ENCODE measurements at regions not wholly inside any gene's neighbourhood (a gene's known extent, or its start where the extent isn't known, plus 50 kb on each side); places are given as distances from the start of the nearest gene placed in this dataset.

DNA sequence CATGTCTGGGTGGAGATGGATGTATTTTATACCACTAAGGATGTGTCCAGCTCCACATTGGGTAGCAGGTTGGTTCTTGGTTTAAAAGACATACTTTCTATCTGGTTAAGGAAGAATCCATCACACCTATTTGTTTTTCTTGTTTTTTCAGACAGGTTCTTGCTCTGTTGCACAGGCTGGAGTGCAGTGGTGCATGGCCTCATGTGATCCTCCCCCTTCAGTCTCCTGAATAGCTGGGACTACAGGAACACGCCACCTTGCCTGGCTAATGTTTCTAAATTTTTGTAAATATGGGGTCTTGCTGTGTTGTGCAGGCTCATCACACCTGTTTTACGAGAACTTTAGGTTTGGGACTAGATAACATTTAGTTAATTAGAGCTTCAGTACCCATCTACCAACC, 80.2 kb upstream of the PRNP start:
- TF ChIP-seq POLR2A (IDR thresholded peaks at IDR 0.05; ENCODE audit: low read length) (no peak), GATA1 (IDR thresholded peaks at IDR 0.05; ENCODE audit: low read depth, low read length) (no peak)

All from erythroblast (primary cell).